ENCODE measurements at regions not wholly inside any gene's neighbourhood (a gene's known extent, or its start where the extent isn't known, plus 50 kb on each side); places are given as distances from the start of the nearest gene placed in this dataset.

DNA sequence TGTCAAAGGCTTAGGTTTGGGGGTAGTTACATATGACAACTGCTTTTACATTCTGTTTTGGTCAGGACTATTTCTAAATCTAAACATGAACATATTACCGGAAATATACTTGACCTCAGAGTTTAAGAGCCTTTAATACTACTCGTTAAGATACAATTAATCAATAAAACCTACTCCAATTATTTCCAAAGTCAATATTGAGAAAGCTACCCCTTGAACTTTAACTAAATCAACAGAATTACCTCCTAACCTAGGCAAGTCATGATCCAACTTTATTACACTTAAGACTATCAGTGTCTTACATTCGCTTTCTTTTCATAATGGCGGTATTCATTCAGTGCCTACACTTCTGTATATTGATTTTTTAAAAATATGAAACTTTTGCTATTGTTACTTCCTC, 107.7 kb downstream of the RAP2B start:
- TF ChIP-seq EZH2phosphoT487 (IDR thresholded peaks at IDR 0.05; ENCODE audit: borderline replicate concordance, low read depth, low read length) = no peak
- TF ChIP-seq, protein P1, sequence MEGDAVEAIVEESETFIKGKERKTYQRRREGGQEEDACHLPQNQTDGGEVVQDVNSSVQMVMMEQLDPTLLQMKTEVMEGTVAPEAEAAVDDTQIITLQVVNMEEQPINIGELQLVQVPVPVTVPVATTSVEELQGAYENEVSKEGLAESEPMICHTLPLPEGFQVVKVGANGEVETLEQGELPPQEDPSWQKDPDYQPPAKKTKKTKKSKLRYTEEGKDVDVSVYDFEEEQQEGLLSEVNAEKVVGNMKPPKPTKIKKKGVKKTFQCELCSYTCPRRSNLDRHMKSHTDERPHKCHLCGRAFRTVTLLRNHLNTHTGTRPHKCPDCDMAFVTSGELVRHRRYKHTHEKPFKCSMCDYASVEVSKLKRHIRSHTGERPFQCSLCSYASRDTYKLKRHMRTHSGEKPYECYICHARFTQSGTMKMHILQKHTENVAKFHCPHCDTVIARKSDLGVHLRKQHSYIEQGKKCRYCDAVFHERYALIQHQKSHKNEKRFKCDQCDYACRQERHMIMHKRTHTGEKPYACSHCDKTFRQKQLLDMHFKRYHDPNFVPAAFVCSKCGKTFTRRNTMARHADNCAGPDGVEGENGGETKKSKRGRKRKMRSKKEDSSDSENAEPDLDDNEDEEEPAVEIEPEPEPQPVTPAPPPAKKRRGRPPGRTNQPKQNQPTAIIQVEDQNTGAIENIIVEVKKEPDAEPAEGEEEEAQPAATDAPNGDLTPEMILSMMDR (conservative IDR thresholded peaks at IDR 0.05; ENCODE audit: low read length) = no peak
- no peak for DNase-seq (ENCODE audit: low spot score)
- Histone ChIP-seq H3K9me3 (ENCODE audit: low read length) (no peaks in the 10 kb centered on the region), H3K4me2 (ENCODE audit: low read length) (no peak overlapping the region), H3K9me2 (ENCODE audit: insufficient read depth, low read length) (no peaks in the 10 kb centered on the region), H3K79me2 (ENCODE audit: insufficient read depth, low read depth, low read length) (no peaks in the 10 kb centered on the region), H3K4me1 (ENCODE audit: insufficient read depth, low read length, poor library complexity, severe bottlenecking) (no peaks in the 10 kb centered on the region), H3K36me3 (ENCODE audit: insufficient read depth, low read length) (no peaks in the 10 kb centered on the region), H3K4me3 (ENCODE audit: low read depth, low read length, poor library complexity, severe bottlenecking) (no peak overlapping the region), H3K27ac (ENCODE audit: low read depth, low read length, poor library complexity, severe bottlenecking) (no peak overlapping the region), H4K20me1 (ENCODE audit: insufficient read depth, low read length) (no peaks in the 10 kb centered on the region), H2AFZ (ENCODE audit: low read length) (no peak overlapping the region)
- intact Hi-C loops (cut with micrococcal nuclease; ENCODE audit: unreplicated experiment) = no loop called here
- ChIA-PET POLR2A (no interaction called here), CTCF (ENCODE audit: unreplicated experiment) (no interaction called here)
- no TSS peak for BruUV-seq (replicated peaks)

DNA sequence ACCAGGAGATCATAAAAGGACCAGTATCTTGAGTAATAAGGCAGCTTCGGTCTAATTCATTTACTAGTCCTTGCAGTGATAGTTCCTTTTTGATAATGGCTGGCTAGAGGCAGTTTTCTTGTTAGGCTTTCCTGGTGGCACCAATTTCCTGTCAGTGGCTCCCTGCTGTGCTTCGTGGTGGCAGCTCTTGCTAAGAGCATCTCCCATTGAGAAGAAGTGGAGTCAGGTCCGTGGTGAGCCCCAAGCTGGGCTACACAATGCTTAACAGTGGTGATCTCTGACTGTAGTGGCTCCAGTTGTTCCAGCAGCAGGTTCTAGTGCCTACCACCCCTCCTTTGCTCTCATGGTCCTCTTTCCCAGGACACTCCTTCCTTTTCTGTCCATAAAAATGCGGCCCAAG, 111.2 kb downstream of the RAP2B start:
- BruUV-seq (replicated peaks) = no TSS peak
- Histone ChIP-seq H3K9me2 (ENCODE audit: insufficient read depth, low read length) (no peaks in the 10 kb centered on the region), H3K9me3 (ENCODE audit: low read length) (no peaks in the 10 kb centered on the region), H3K27ac (ENCODE audit: low read depth, low read length, poor library complexity, severe bottlenecking) (no peak overlapping the region), H2AFZ (ENCODE audit: low read length) (no peak overlapping the region), H4K20me1 (ENCODE audit: insufficient read depth, low read length) (no peaks in the 10 kb centered on the region), H3K4me2 (ENCODE audit: low read length) (no peak overlapping the region), H3K4me1 (ENCODE audit: insufficient read depth, low read length, poor library complexity, severe bottlenecking) (no peaks in the 10 kb centered on the region), H3K4me3 (ENCODE audit: low read depth, low read length, poor library complexity, severe bottlenecking) (no peak overlapping the region), H3K36me3 (ENCODE audit: insufficient read depth, low read length) (no peaks in the 10 kb centered on the region), H3K79me2 (ENCODE audit: insufficient read depth, low read depth, low read length) (no peaks in the 10 kb centered on the region)
- TF ChIP-seq, protein P1 (conservative IDR thresholded peaks at IDR 0.05; ENCODE audit: low read length) = no peak
- TF ChIP-seq EZH2phosphoT487 (IDR thresholded peaks at IDR 0.05; ENCODE audit: borderline replicate concordance, low read depth, low read length) = no peak
- intact Hi-C loops (cut with micrococcal nuclease; ENCODE audit: unreplicated experiment) = no loop called here
- ChIA-PET POLR2A (interaction anchor here (0.5 to 1.6 kb wide), 3 partner anchors 14 to 20 kb away, joined by 3 to 4 read pairs (median 3); no protein-coding TSS in a partner anchor), CTCF (ENCODE audit: unreplicated experiment) (no interaction called here)
- no peak for DNase-seq (ENCODE audit: low spot score)

DNA sequence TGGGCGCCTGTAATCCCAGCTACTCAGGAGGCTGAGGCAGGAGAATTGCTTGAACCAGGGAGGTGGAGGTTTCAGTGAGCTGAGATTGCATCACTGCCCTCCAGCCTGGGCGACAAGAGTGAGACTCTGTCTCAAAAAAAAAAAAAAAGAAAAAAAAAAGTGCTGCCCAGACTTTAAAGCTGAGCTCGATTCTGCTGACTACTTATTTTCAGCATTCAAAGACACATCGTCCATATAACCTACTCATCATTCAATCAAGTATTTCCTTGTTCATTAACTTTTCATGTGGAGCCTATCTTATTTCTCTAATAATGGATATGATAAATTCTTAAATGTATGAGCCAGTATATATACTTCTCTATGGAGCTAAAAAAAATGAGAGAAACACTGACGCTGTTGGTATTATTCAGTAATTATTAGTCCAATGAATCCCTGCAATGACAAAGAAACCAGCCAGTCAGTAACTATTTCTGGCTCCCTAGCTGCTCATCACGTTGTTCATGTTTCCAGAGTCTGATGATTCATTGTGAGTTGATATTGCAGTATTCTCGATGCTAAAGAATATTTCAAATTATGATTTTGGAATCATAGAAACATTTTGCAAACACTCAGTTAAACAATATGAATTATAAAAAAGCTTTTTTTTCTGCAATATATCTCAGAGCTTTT, 111.9 kb downstream of the RAP2B start:
- ChIA-PET CTCF (ENCODE audit: unreplicated experiment) (no interaction called here), POLR2A (interaction anchor here (0.6 to 1.6 kb wide), 4 partner anchors 13 to 150 kb away, joined by 3 to 4 read pairs (median 3); no protein-coding TSS in a partner anchor)

More for the DNA sequence above, 111.9 kb downstream of the RAP2B start:
- no peak for DNase-seq (ENCODE audit: low spot score)
- no TSS peak for BruUV-seq (replicated peaks)
- Histone ChIP-seq H4K20me1 (ENCODE audit: insufficient read depth, low read length) (no peaks in the 10 kb centered on the region), H3K4me3 (ENCODE audit: low read depth, low read length, poor library complexity, severe bottlenecking) (no peak overlapping the region), H2AFZ (ENCODE audit: low read length) (no peak overlapping the region), H3K36me3 (ENCODE audit: insufficient read depth, low read length) (no peaks in the 10 kb centered on the region), H3K27ac (ENCODE audit: low read depth, low read length, poor library complexity, severe bottlenecking) (no peak overlapping the region), H3K9me3 (ENCODE audit: low read length) (no peaks in the 10 kb centered on the region), H3K9me2 (ENCODE audit: insufficient read depth, low read length) (no peaks in the 10 kb centered on the region), H3K4me1 (ENCODE audit: insufficient read depth, low read length, poor library complexity, severe bottlenecking) (no peaks in the 10 kb centered on the region), H3K79me2 (ENCODE audit: insufficient read depth, low read depth, low read length) (no peaks in the 10 kb centered on the region), H3K4me2 (ENCODE audit: low read length) (no peak overlapping the region)
- intact Hi-C loops (cut with micrococcal nuclease; ENCODE audit: unreplicated experiment) = no loop called here
- TF ChIP-seq, protein P1 (conservative IDR thresholded peaks at IDR 0.05; ENCODE audit: low read length) = no peak
- no peak for TF ChIP-seq EZH2phosphoT487 (IDR thresholded peaks at IDR 0.05; ENCODE audit: borderline replicate concordance, low read depth, low read length)
